ENCODE measurements at regions not wholly inside any gene's neighbourhood (a gene's known extent, or its start where the extent isn't known, plus 50 kb on each side); places are given as distances from the start of the nearest gene placed in this dataset.

- TF ChIP-seq CTCF (IDR thresholded peaks at IDR 0.05; ENCODE audit: low read depth, low read length, missing input control) (no peak), MAX (IDR thresholded peaks at IDR 0.05) (no peak), YY1 (IDR thresholded peaks at IDR 0.05) (no peak), ZBTB33 (IDR thresholded peaks at IDR 0.05) (no peak), GABPA (IDR thresholded peaks at IDR 0.05 in 1 of 2, conservative IDR thresholded peaks at IDR 0.05 in 1 of 2) (no peak), TAF1 (conservative IDR thresholded peaks at IDR 0.05) (no peak), EGR1 (IDR thresholded peaks at IDR 0.05; ENCODE audit: low read depth in 2 of 2) (no peak), RAD21 (IDR thresholded peaks at IDR 0.05) (no peak), REST (IDR thresholded peaks at IDR 0.05) (no peak), ATF3 (IDR thresholded peaks at IDR 0.05) (no peak), SP1 (IDR thresholded peaks at IDR 0.05) (no peak), JUND (IDR thresholded peaks at IDR 0.05) (no peak), NR2F2 (IDR thresholded peaks at IDR 0.05) (no peak), RXRA (IDR thresholded peaks at IDR 0.05) (peak in 1 of 2 donors; percentile 8)
Measured at GRCh38 chr2:64939332-64939917, 49.8 kb upstream of the SLC1A4 start.

Data from liver (tissue), 3 donors.